HG03432 (cell line): ENCODE measurements at regions not wholly inside any gene's neighbourhood (a gene's known extent, or its start where the extent isn't known, plus 50 kb on each side); places are given as distances from the start of the nearest gene placed in this dataset.

ENCODE experiments used
- ATAC-seq: cut with Tn5 transposase; IDR thresholded peaks from one replicate; pipeline ENCODE4 v1.9.1; 2021; ENCODE audit warnings: mild to moderate bottlenecking, moderate library complexity; ENCODE audit not compliant: unreplicated experiment

DNA sequence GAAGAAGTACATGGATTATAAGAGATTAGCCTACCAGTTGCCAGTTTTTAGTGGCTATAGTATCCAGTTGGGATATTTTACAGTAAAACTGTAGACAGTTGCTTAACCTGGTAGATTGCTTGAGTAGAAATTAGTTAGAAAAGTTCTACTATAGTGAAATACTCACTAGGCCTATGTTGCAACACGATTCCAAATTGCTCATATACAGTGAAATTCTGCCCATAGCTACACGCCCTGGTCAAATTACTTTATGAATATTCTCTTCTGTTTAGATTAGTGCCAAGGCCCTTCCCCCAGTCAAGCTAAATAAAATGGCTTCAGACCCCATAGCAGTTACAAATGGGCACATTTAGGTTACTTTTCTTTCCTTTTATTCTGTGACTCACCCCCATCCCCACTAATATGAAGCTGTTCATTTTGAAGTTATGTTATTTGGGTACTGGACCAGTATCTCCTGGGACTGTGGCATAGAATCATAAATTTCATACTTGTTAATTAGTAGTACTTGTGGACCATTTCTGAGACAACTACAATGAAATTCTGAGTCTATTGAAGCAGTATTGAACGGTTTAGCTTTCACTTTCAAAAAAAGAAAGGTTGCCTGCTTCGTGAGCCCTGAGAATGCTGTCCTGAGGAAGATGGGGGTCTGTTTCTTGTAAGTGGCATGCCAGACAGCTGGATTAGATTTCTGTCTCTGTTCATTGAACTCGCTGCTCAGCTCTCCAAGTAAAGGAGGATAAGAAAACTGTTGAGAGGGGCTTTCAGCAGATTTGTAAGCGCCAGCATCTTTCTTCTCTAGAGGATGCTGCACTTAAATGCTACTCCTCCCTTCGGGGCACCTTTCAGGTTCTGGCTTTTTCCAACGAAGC is 65.8 kb upstream of the CFAP20DC start:
- peak; percentile 43 for ATAC-seq

DNA sequence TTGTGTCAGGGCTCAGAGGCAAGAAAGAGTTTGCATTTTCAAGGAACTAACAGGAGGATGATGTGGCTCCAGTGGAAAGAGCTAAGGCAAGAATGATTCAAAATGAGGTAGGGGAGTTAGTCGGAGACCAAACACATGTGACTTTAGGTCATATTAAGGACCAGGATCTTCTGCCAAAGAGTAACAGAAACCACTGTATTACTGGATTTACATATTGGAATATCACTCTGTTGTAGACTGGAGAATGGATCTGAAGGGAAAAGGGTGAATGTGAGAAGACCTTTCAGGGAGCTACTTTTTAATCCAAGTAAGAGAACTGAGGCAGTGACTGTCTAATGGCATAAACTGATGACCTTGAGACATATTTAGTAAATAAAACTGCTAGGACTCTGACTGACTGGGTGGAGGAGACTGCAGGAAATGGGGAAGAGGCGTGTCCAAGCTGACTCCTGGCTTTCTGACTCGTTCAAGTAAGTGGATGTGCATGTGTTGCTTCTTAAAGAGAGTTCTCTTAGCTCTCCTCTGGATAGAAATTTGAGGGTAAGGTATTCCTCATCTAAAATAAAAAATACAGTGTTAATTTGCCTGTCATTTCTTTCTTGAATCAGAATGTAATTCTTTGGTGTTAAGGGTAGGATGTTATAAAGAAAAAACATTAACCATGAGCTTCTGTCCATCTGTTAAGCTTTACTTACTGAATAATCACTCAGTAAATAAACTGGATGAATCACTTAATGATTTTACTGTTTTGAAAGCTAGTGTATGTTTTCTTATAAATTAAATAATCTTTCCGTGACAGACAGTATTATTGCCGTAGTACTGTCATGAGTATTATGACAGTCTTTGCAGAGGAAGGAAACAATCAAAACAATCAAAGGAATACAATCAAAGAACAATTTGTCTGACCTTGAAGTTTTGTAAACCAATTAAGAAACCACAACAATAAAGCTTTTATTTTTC is 58.3 kb upstream of the CFAP20DC start:
- no peak for ATAC-seq

DNA sequence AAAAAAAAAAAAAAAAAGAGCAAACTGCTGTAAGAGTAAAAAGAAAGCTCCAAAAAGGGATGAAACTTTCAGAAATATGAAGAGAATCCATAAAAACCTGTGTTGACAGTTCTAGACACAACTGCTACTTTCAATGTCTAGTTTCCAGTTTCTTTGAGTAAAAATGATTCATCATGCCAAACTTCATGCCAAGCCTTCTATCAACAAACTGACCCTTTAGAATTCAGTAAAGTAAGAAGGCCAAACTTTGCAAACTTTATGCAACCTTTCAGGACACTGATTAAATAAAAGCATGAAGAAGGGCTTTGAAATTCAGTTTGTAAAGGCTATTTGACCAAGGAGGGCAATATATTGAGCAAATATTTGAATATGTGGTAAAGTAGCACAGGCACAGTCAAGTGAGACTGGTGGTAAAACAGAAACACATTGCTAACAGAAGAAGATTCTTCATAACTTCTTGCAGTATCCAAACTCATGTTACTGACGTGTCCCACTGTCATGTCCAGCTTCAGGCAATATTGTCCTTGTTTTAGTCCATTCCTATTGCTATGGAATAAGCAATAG is 56.3 kb upstream of the CFAP20DC start:
- ATAC-seq: no peak

DNA sequence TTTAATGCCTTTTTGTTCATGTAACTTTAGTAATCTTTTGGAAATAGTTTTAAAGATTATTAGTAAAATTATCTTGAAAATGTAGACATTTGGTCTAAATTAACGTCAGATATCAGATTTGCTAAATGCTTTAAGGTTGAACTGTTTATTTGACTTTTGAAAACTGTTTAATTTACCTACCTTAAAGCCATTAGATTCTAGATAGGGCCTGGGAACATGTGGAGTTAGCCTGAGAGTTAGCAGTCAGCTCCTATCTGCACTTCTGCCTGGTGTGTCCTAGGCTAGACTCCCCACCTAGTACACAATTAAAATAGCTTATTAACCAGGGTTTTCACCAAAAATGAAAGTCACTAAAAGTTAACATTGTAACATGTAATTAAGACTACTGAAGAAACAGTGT is 53.7 kb upstream of the CFAP20DC start:
- no peak for ATAC-seq

DNA sequence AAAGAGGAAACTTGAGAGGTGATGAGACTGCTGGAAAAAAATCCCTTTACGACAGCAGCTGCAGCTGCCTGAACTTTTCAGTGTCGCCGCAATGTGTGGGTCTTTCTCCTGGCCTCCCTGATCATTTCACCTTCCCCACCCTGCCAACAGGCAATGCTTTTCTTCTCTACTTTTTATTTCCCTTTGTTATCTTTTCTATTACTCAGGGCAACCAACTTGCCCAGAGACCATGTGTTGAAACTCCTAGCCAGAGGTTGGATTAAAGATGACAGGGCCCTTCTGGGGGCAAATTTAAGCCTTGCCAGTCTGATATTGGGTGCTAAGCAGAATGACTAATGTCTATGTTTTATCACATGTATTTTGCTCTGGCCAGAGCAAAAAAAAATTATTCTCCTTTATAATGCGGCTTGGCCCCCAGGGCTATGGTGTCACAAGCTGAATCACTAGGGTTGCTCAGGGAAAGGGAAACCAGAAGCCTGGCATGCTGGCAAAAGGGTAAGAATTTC is 51.5 kb upstream of the CFAP20DC start:
- no peak for ATAC-seq
